ENCODE measurements at regions not wholly inside any gene's neighbourhood (a gene's known extent, or its start where the extent isn't known, plus 50 kb on each side); places are given as distances from the start of the nearest gene placed in this dataset.
A peak's percentile ranks its signal among the peaks of the same experiment; 100 is the strongest.
"Not testable (repeated sequence)": the region's sequence is repeated elsewhere in the genome, so short reads cannot be mapped to it uniquely, and the experiment has no call there.

GRCh38 chr15:57767481-57767880 lies 61.0 kb downstream of the POLR2M start:
- DNase-seq = no peak

- no peak for DNase-seq
These were observed 62.8 kb downstream of the POLR2M start for GRCh38 chr15:57769266-57769665.

GRCh38 chr15:57770495-57770894 lies 64.0 kb downstream of the POLR2M start:
- no peak for DNase-seq

GRCh38 chr15:57772223-57772957 lies 65.9 kb downstream of the POLR2M start:
- peak; percentile 17 for DNase-seq

GRCh38 chr15:57773051-57773450 lies 66.5 kb downstream of the POLR2M start:
- DNase-seq = no peak

- DNase-seq = no peak
These were observed 70.5 kb downstream of the POLR2M start for GRCh38 chr15:57777003-57777402.

DNA sequence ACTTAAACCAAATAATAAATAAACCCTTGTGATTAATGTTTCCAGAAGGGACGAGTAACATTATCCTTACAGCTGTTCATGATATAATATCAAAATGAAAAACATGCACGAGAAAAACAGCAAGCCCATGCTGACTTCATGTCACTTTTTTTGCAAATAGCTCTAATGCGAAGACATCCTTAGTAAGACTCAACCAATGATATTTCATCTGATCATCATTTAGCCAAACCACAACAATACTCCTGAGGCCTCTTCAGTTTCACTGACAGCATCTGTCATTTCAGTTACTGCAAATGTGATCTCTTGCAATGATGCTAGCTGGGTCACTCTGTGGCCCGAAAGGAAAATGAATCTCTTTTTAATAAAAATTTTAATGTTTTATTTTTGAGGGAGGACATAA lies 74.0 kb downstream of the POLR2M start:
- peak; percentile 23 for DNase-seq

DNA sequence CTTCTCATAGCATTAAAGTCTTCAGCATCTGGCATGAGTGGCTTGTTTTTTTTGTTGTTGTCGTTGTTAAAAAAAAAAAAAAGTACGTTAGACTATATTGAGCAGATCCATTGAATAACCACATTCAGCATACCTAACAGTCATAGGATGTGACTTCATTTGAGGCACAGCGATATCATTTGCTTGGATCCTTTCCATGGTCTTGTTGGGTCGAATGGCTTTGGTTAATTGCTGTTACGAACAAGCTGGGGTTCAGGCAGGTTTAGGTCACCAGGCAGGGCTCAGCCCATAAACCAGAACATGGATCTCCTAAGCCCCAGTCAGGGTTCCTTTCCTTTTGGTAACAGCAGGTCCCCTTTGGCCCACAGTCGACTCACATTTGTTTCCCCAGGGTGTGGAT lies 76.2 kb downstream of the POLR2M start:
- no peak for DNase-seq

GRCh38 chr15:57784081-57784511 lies 77.6 kb downstream of the POLR2M start:
- no peak for DNase-seq

- no peak for DNase-seq
These were observed 78.5 kb downstream of the POLR2M start for GRCh38 chr15:57785039-57785438.

DNA sequence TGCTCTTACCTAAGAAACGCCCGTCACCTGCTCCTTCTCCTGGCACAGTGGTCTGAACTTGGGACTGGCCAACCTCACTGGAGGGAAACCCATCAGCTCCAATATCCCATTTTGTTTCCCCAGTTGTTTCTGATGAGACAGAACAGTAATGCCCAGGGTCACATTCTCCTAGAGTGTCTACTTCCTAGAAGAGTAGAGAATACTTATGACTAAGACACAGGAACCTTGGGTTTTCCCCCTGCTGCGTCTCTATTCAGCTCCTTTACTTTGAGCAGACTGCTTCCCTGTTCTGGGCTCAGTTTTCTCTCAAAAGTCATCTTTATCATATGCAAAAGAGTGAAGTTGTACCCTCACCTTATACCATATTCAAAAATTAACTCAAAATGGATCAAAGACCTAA lies 79.4 kb downstream of the POLR2M start:
- peak; percentile 5 for DNase-seq

GRCh38 chr15:57789225-57789624 lies 82.7 kb downstream of the POLR2M start:
- DNase-seq = no peak

DNA sequence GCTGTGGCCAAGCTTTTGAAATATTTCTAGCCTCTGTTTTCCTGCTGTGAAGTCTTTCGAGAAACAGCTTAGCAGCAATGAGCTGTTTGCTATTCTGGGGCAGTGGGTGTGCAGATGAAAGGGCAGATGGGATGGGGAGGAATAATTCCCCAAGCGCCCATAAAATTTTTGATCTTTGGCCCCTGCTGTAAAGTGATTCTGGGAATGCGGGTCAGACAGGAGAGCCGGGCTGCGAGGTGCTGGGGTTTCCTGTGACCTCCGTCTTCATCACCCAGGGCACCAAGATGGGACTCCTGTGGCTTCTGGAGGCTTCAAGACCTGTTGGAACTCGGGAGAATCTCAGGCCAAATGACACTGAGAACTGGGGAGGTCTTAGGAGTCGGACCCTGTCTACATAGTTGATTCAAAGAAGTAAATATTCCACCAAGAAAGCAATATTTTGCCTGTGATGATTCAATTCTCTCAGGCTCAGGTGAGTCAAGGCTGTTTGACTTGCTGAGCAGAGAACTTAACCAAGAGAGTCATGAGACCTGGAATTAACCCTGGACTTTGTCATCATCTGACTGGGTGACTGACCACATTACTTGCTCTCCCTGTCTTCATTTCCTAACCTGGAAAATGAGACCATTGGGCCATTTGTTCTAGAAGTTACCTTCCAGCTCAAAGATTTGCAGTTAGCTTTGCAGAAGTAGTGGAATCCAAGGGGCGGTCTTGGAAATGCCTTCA lies 86.4 kb downstream of the POLR2M start:
- no peak for DNase-seq

DNA sequence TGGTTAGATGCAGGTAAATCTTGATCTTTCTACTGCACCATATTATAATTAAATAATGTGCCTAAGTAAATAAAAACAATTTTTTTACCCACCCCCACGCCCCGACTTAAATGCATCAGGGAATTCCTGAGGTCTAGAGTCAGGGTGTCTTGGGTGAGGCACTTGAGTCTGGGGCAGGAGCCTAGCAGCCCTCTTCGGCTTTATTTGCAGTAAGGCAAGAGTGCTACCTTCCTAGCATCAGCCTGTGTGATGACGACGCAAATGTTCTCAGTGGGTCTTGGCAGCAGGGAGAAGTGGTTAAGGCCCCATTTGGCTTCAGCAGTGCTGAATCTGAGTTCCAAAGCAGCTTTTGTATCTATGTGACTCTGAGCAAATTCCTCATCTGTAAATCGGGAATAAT lies 88.7 kb downstream of the POLR2M start:
- DNase-seq = no peak

DNA sequence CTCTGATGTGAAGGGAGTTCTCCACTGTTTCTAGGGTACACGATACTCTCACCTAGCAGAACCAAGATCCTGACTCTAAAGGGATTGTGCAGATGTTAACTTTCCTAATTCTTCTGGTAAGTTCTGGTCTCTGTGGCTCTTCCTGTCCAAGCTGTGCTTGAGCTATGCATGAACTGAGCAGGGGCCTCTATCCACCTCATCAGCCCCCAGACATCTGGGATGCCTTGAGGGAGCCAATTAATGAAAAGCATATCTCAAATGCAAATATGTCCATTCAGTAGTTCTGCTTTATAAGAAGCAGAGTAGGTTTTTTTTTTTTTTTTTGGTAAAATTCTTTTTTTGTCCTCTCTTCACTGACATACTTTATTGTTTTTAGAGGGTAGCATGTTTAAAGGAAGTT lies 89.6 kb downstream of the POLR2M start:
- no peak for DNase-seq

GRCh38 chr15:57797110-57797509 lies 90.6 kb downstream of the POLR2M start:
- DNase-seq = no peak

DNA sequence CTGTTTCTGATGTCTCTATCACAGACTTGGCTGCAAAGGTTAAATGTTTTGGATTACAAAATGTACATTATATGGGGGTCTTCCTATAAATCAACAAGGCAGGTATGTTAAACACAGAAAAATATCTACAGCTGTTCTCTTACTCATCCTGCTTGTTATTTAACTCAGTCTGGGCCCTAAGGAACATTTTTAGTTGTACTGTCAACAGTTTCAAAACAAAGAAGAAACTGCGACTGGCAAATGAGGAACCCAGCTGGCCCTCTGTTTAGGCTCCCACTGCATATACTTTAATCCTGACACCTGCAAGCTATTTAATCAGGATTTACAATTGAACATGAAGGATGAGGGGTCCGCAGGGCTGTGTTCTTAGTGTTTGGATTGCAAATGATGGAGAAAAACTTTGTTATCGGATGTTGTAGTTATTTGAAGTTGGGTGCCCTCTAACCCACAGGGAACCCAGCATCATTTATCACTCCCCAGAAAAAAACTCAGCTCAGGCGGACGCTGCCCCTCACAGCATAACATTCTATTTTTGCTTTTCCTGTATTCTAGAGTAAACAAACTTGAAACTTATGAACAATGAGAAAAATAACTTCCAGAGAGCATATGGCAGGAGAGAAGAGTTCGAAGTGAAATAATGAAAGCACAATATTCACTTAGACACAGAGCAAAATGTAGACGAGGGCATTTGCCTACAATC lies 91.2 kb downstream of the POLR2M start:
- DNase-seq = no peak

- DNase-seq = no peak
These were observed 99.5 kb downstream of the POLR2M start for GRCh38 chr15:57806003-57806402.

DNA sequence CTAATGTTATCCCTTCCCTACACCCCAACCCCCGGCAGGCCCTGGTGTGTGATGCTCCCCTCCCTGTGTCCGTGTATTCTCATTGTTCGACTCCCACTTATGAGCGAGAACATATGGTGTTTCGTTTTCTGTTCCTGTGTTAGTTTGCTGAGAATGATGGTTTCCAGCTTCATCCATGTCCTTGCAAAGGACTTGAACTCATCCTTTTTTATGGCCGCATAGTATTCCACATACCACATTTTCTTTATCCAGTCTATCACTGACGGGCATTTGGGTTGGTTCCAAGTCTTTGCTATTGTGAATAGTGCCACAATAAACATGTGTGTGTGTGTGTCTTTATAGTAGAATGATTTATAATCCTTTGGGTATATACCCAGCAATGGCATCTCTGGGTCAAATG lies 102.8 kb downstream of the POLR2M start:
- DNase-seq = not testable (repeated sequence)

- no peak for DNase-seq
These were observed 110.1 kb downstream of the POLR2M start for GRCh38 chr15:57816599-57816998.

- DNase-seq = no peak
These were observed 113.1 kb downstream of the POLR2M start for GRCh38 chr15:57819646-57820045.

- DNase-seq = no peak
These were observed 113.6 kb downstream of the POLR2M start for GRCh38 chr15:57820119-57820518.

DNA sequence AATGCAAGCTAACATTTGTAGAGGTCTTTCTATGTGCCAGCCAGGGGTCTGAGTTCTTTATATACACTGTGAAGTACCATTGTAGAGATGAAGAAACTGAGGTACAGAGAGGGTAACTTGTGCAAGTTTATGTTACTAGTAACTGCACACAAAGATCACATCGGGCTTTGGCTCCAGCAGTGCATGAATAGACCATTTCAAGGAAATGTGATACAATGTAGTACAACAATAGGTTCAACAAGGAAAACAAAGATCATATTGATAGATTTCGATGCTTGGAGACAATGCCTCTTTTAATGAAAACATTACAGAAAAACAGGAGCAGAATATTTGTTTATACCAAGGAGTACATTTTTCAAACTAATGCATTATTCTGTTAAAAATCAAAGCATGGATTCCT lies 115.3 kb downstream of the POLR2M start:
- no peak for DNase-seq

DNA sequence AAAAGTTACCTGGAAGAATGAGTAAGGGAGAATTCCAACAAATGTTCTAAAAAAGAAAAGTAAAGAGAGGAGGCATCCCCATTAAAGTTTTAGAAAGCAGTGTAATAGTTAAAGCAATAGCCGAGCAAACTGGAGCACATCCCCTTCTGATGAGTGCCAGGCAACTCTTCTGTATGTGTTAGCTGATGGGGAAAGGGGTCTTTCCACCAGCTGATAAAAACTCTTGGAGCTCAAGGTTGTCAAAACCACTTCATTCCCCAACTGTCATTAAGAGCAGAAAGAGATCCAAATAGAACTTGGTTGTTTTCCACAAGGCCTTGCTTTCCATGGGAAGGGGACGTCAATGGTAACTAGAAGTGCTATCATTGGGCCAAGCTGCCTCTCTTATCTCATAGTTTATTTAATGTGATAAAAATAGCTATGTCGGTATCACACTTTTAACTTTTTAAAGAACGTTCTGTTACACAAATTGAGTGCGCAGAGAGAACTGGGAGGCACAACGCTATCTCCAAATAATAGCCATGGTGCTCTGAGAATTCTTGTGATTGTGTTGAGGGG lies 116.9 kb downstream of the POLR2M start:
- no peak for DNase-seq
